IPS-11a (cell line): ENCODE measurements at regions not wholly inside any gene's neighbourhood (a gene's known extent, or its start where the extent isn't known, plus 50 kb on each side); places are given as distances from the start of the nearest gene placed in this dataset.

Source experiments
- H3K4me3 ChIP-seq: one replicate; pipeline ENCODE4 v1.5.1; 2013; ENCODE audit warnings: low read depth, low read length, control low read depth

GRCh38 chr16:6946802-6947201 lies 385.8 kb upstream of the RBFOX1 start:
- no peak overlapping the region for H3K4me3 ChIP-seq

DNA sequence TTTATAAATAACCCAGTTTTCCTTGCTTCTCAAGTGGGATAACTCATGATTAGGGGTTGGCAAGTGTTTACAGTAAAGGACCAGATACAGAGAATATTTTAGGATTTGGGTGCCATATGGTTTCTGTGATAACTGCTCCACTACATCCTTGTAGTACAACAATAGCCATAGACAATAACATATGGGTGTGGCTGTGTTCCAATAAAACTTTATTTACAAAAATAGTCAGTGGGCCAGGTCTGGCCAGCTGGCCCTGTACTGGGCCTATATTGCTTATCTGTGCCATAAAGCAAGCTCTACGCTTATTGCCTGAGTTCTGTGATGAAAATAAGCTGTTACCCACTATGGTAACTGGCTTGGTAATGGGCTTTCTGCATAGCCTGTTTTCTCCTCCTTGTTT lies 386.5 kb upstream of the RBFOX1 start:
- H3K4me3 ChIP-seq = no peak overlapping the region

DNA sequence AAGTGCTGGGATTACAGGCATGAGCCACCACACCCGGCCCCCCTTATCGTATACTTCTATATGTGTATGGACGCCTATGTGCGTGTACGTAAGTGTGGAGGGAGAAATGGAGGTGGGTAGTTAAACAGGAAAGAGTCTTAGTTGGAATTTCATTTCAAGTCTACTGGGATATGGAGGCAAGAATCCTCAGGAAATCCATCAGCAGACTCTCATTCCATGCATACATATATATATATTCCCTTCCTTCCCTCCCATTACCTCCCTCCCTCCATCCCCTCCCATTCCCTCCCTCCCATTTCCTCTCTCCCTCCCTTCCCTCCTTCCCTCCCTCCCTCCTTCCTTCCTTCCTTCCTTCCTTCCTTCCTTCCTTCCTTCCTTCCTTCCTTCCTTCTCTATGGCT lies 391.7 kb upstream of the RBFOX1 start:
- H3K4me3 ChIP-seq = no peak overlapping the region

DNA sequence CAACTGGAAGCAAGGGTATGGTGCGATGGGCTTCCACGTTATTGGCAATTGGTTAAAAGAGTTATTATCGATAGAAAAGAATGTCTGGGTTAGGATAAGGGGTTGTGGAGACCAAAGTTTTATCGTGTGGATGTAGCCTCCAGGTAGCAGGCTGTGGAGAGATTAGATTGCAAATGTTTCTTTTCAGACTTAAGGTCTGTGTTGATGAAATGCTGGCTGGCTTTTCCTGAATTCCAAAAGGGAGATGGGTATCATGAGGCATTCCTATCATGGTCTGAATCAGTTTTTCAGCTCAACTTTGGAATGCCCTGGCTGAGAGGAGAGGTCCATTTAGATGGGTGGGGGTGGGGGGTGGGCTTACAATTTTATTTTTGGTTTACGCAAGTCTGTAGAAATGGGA lies 395.0 kb upstream of the RBFOX1 start:
- H3K4me3 ChIP-seq = no peak overlapping the region

- no peak overlapping the region for H3K4me3 ChIP-seq
Measured at GRCh38 chr16:6932871-6933385, 399.7 kb upstream of the RBFOX1 start.

DNA sequence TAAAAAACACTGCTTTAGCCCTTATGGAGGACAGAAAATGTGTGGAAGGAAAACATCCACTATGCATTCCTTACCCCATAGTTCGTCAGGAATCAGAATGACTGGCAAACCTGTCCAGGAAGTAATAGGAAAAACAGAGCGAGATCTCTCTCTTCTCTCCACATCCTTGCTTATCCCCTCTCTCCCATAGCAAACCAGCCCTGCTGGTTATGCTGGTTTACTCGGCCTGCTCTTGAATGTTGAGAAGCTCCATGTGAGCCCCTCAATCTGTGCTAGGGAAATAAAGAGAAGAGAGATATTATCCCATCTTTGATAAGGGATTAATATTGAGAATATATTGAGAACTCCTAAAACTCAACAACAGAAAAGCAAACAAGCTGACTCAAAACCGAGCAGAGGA lies 402.8 kb upstream of the RBFOX1 start:
- H3K4me3 ChIP-seq = no peak overlapping the region

GRCh38 chr16:6926762-6927161 lies 405.9 kb upstream of the RBFOX1 start:
- no peak overlapping the region for H3K4me3 ChIP-seq

GRCh38 chr16:6926341-6926740 lies 406.3 kb upstream of the RBFOX1 start:
- H3K4me3 ChIP-seq = no peak overlapping the region

- no peak overlapping the region for H3K4me3 ChIP-seq
Measured at GRCh38 chr16:6918646-6919045, 414.0 kb upstream of the RBFOX1 start.

DNA sequence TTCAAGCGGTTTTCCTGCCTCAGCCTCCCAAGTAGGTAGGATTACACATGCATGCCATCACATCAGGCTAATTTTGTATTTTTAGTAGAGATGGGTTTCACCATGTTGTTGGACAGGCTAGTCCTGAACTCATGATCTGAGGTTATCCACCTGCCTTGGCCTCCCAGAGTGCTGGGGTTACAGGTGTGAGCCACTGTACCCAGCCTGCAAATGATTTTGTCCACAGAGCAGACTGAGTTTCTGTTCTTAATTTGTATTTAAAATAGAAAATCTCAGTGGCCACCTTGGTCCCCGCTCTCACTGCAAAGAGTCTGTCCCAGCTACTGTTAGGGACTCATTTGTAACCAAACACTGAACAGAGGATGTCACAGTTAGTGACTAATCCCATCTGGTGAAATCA lies 415.7 kb upstream of the RBFOX1 start:
- no peak overlapping the region for H3K4me3 ChIP-seq

DNA sequence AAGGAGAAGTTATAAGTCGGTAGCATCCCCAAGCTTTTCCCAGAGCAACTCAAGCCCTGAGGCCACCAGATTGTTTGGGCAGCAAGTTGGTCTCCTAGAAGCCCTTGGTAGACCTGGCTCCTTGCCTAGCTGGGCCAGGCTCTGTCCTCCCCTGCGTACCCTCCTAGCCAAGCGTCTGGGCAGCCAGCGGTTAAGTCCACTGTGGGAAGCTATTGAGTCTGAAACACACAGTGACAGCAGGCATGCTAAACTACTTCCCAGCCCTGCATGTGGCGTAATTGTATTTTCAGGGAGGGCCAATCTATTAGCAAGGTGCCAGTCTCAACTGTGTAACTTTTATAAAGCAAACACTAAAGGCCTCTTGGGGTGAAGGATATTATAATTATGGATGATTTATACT lies 419.1 kb upstream of the RBFOX1 start:
- H3K4me3 ChIP-seq = no peak overlapping the region

- no peak overlapping the region for H3K4me3 ChIP-seq
Measured at GRCh38 chr16:6910301-6910700, 422.3 kb upstream of the RBFOX1 start.

GRCh38 chr16:6905601-6906000 lies 427.0 kb upstream of the RBFOX1 start:
- no peak overlapping the region for H3K4me3 ChIP-seq

GRCh38 chr16:6903671-6904070 lies 429.0 kb upstream of the RBFOX1 start:
- no peak overlapping the region for H3K4me3 ChIP-seq

- H3K4me3 ChIP-seq = no peak overlapping the region
Measured at GRCh38 chr16:6898896-6899295, 433.7 kb upstream of the RBFOX1 start.

DNA sequence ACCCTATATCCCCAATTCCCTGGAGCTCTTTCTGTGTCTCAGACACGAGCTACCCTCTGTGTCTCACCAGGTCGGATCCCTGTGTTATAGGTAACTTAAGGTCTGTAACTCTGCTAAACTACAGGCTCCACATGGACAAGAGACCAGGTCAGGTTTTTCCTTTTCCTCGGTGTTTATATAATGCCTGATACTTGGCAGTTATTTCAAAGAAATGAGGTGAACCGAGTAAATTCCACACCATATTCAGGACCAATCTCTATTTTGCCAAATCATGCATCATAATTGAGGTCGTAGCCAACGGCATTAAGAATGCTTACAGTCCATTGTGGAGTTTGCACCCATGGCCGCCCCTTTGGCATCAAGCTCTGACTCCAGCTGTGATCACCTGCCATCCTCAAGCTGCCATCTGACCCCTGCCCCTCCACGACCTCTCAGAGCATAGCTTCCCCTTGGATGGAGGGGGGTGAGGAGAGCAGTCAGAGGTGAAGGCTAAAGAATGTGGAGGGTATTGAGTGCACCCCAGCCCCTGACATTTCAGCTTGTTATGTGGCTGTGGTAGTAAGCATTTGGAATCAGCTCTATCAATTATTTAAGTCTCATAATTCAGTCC lies 434.7 kb upstream of the RBFOX1 start:
- no peak overlapping the region for H3K4me3 ChIP-seq

DNA sequence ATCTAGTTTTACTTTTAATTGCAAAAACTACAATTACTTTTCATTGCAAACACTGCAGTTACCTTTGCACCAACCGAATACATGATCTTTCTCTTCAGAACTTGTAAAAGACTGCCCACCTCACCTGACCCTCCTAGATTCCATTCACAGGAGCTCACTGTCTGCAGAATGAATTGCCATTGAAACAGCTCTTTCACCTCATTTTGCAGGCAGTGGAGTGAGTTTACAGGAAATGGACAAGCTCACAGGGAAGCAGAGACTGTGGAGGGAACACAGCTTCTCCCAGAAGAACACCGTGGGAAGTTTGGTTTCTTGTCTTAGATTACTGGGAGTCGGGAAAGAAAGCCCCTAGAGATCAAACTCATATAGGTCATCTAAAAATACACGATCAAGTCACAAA lies 439.7 kb upstream of the RBFOX1 start:
- H3K4me3 ChIP-seq = no peak overlapping the region

DNA sequence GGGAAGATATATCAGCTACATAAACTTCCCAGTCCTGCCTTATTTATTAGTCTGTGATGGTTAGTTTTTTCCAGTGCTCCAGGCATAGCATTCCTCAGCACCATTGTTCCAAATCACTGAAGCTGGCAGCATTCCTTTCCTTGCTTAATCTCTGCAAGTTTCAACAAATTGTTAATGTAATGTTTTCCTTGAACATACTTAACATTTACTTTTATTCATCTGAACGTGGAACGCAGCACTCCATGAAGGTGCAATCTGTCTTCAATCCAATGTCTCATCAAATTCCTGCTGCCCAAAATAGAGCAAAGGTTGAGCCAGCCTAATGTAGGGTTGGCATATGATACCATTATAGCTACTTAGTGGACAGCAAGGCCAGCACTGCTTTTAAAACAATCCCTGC lies 441.1 kb upstream of the RBFOX1 start:
- H3K4me3 ChIP-seq = no peak overlapping the region

DNA sequence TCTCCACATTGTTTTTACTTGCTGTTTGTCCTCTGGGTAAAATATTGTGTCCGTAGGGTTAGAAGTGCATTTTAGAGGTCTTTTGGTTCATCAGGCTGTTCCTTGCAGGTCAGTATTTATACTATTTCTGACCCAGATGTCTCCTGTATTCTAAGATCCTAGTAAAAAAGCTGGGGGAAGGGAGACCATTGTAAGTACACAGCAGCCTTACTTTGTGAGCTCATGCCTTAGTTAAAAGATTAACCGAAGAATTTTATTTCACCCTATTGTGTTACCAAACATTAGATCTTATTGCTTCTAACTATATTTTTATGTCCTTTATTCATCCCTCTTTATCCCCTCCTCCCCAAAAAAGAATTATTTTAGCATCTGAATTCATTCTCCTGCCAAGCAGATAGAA lies 444.1 kb upstream of the RBFOX1 start:
- H3K4me3 ChIP-seq = no peak overlapping the region

DNA sequence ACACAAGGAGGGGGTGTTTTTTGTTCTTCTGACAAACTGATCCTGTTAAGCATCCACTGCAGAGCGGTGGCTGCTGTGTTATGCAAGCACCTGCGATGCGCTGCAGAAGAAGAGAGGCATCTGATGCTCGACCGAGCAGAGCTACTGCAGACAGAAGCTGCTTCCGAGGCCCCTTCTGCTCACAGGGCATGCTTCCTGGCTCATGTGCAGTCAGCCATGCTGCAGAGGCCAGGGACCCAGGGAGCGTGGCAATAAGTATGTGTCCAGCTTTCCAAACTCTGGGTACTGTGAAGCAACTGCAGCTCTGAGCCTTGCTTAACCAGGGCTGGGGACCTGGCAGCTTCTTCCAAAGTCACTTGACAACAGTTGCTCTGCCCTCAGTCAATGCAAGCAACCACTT lies 448.6 kb upstream of the RBFOX1 start:
- H3K4me3 ChIP-seq = no peak overlapping the region

DNA sequence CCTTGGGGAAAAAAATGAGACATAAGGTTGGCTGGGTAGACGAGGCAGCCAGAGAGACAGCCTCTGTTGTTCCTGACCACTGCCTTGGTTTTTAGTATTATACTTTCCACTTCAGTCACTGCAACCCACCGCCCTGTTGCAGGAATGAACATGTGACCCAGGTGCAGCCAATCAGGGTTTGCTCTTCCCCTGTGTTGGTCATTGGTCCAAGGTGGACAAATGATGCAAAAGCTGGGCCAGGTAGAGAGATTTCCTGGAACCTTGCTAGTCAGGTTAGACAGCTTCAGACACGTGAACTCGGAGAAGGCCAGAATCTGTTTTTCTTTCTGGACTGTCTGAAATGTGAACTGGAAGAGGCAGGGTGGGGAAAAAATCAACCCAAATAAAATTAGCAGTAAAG lies 452.4 kb upstream of the RBFOX1 start:
- no peak overlapping the region for H3K4me3 ChIP-seq

DNA sequence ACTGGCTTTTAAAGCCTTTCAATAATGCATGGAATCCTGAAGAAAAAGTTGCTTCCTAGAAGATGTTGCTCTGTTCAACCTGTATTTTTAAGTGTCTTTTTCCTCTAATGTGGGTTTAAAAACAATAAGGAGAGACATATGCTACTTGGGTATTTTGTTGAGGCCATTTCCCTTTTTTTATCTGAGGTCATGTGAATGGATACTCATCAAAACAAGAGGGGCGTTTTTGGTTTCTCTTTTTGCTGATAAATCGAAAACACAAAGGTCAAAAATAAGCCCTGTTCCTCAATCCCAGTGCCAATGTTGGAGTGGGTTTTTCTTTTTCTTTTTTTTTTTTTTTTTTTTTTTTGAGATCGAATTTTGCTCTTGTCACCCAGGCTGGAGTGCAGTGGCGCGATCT lies 468.0 kb upstream of the RBFOX1 start:
- no peak overlapping the region for H3K4me3 ChIP-seq

DNA sequence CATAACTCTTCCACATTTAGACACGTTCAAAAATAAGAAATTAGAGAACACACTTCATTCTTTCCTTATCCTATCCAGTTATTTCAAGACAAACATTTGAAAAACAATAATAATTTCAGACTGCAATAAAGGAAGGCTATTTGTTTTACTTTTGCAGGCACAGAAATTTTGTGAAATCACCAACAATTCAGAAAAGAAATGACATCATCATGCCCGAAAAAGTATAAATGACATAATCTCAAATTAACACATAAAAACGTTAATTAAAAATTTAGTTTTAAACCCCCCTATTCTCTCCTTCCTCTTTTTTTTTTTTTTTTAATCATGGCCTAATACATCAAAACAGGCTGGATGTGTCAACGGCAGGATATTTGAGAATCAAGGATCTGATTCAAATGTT lies 468.4 kb upstream of the RBFOX1 start:
- H3K4me3 ChIP-seq = no peak overlapping the region
